BLaER1 treated with 17β-estradiol and CSF1 and Interleukin-3, amounts not matched to agents 10 nM and 100 nM (cell line): ENCODE measurements at regions not wholly inside any gene's neighbourhood (a gene's known extent, or its start where the extent isn't known, plus 50 kb on each side); places are given as distances from the start of the nearest gene placed in this dataset.

Experiments used
- H3K27ac ChIP-seq, 11 experiments: shearing (Covaris generic); formaldehyde crosslinking; 2 replicates each; pipeline ENCODE4 v1.8.1; 2022
- H3K27me3 ChIP-seq, 11 experiments: shearing (Covaris generic); formaldehyde crosslinking; 2 replicates each; pipeline ENCODE4 v1.8.1; 2022
- H3K36me3 ChIP-seq, 11 experiments: shearing (Covaris generic); formaldehyde crosslinking; 2 replicates each; pipeline ENCODE4 v1.8.1; 2022
- H3K4me1 ChIP-seq, 10 experiments: shearing (Covaris generic); formaldehyde crosslinking; 2 replicates each; pipeline ENCODE4 v1.8.1; 2022
- H3K4me2 ChIP-seq, 11 experiments: shearing (Covaris generic); formaldehyde crosslinking; 2 replicates each; pipeline ENCODE4 v1.8.1; 2022
- H3K4me3 ChIP-seq, 10 experiments: shearing (Covaris generic); formaldehyde crosslinking; 2 replicates each; pipeline ENCODE4 v1.8.1; 2022
- H3K9ac ChIP-seq, 11 experiments: shearing (Covaris generic); formaldehyde crosslinking; 2 replicates each; pipeline ENCODE4 v1.8.1; 2022
- H3K9me3 ChIP-seq, 11 experiments: shearing (Covaris generic); formaldehyde crosslinking; replicated peaks in 1 of 11; 2 replicates each; pipeline ENCODE4 v1.8.1; 2022
- H4K20me1 ChIP-seq, 11 experiments: shearing (Covaris generic); formaldehyde crosslinking; 2 replicates each; pipeline ENCODE4 v1.8.1; 2022
- Cebpa-rat ChIP-seq, 11 experiments: shearing (Covaris generic); IDR thresholded peaks; 2 replicates each; pipeline ENCODE4 v1.8.1; 2022

DNA sequence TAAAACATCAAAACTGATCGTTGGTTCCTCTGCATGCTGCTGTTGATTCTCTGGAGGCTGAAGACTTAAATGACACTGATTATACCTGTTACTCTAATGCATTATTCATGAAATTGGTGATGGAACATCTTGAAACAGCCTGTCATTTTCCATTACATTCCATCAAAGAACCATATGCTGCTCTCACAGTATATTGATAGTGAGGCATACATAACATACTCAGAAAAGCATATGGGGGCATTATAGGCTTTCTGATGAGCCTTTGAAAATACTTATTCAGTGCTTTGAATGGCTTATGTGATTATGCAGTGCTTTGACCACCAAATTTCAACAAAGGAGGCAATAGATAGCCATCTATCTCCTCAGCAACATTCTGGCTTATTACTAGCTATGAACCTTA is 392.1 kb downstream of the CDH19 start:
- Histone ChIP-seq H3K9me3 (peaks cover 0 to 4% (median 0%) of the 10 kb centered on the region in 11 experiments; a peak in 2 of 22 replicates), H3K27me3 (no peaks in the 10 kb centered on the region), H3K27ac (no peak overlapping the region), H3K4me2 (no peak overlapping the region), H4K20me1 (no peaks in the 10 kb centered on the region), H3K4me3 (no peak overlapping the region), H3K9ac (no peak overlapping the region), H3K4me1 (no peaks in the 10 kb centered on the region), H3K36me3 (no peaks in the 10 kb centered on the region)
- no peak for TF ChIP-seq Cebpa-rat (IDR thresholded peaks at IDR 0.05)

GRCh38 chr18:66210875-66211274 is 393.0 kb downstream of the CDH19 start:
- TF ChIP-seq Cebpa-rat (IDR thresholded peaks at IDR 0.05) = no peak
- Histone ChIP-seq H3K4me1 (no peaks in the 10 kb centered on the region), H3K27me3 (no peaks in the 10 kb centered on the region), H3K9ac (no peak overlapping the region), H3K27ac (no peak overlapping the region), H3K36me3 (no peaks in the 10 kb centered on the region), H3K4me2 (no peak overlapping the region), H3K4me3 (no peak overlapping the region), H4K20me1 (no peaks in the 10 kb centered on the region), H3K9me3 (peaks cover 0 to 4% (median 0%) of the 10 kb centered on the region in 11 experiments; a peak in 2 of 22 replicates)

- no peaks in the 10 kb centered on the region for H4K20me1 ChIP-seq
These were observed 394.2 kb downstream of the CDH19 start for GRCh38 chr18:66209656-66210055.

GRCh38 chr18:66196805-66197204 is 407.1 kb downstream of the CDH19 start:
- Histone ChIP-seq H3K4me2 (peak overlapping the region in 5 of 11 experiments; percentile 10 to 46 (median 32); a peak in 6 of 22 replicates), H4K20me1 (no peaks in the 10 kb centered on the region; a peak in 1 of 22 replicates), H3K36me3 (no peaks in the 10 kb centered on the region), H3K9me3 (no peaks in the 10 kb centered on the region), H3K4me1 (peaks cover 0 to 9% (median 1%) of the 10 kb centered on the region in 10 experiments; a peak in 4 of 20 replicates), H3K27me3 (no peaks in the 10 kb centered on the region), H3K27ac (no peak overlapping the region), H3K4me3 (no peak overlapping the region), H3K9ac (no peak overlapping the region)
- no peak for TF ChIP-seq Cebpa-rat (IDR thresholded peaks at IDR 0.05)

More at GRCh38 chr18:66209656-66210055, 394.2 kb downstream of the CDH19 start:
- peaks cover 0 to 1% (median 0%) of the 10 kb centered on the region in 11 experiments; a peak in 2 of 22 replicates for H3K9me3 ChIP-seq
- TF ChIP-seq Cebpa-rat (IDR thresholded peaks at IDR 0.05) = no peak
- no peaks in the 10 kb centered on the region for H3K27me3 ChIP-seq
- H3K4me3 ChIP-seq = no peak overlapping the region
- H3K27ac ChIP-seq = no peak overlapping the region
- no peaks in the 10 kb centered on the region for H3K4me1 ChIP-seq
- H3K4me2 ChIP-seq = no peak overlapping the region
- no peaks in the 10 kb centered on the region for H3K36me3 ChIP-seq
- H3K9ac ChIP-seq = no peak overlapping the region

DNA sequence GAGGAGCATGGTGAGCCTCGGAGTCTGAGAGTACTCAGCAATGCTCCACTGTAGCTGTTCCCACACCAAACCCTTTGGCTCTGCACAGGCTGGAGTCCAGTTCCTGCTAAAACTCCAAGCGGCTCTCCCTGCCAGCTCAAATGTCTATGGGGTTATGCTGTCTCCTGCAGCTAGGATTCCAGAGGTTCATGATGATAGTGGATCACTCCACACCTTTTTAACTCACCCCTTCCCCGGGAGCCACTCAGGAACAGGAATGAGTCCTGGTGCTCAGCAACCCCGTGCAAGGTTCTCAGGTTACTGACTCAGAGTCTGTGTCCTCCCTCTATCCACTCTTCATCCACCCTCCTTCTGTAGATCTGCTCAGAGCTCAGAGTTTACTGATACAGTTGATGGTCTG is 410.0 kb downstream of the CDH19 start:
- H3K4me2 ChIP-seq = no peak overlapping the region
- no peaks in the 10 kb centered on the region for H3K9me3 ChIP-seq
- H3K4me1 ChIP-seq = peaks cover 0 to 9% (median 1%) of the 10 kb centered on the region in 10 experiments; a peak in 4 of 20 replicates
- no peak for TF ChIP-seq Cebpa-rat (IDR thresholded peaks at IDR 0.05)
- no peak overlapping the region for H3K9ac ChIP-seq
- H3K27ac ChIP-seq = no peak overlapping the region
- H3K36me3 ChIP-seq = no peaks in the 10 kb centered on the region
- H4K20me1 ChIP-seq = no peaks in the 10 kb centered on the region; a peak in 1 of 22 replicates
- H3K4me3 ChIP-seq = no peak overlapping the region
- H3K27me3 ChIP-seq = no peaks in the 10 kb centered on the region

GRCh38 chr18:66193394-66193793 is 410.5 kb downstream of the CDH19 start:
- H3K9ac ChIP-seq = no peak overlapping the region
- no peak for TF ChIP-seq Cebpa-rat (IDR thresholded peaks at IDR 0.05)
- H3K4me3 ChIP-seq = no peak overlapping the region
- H3K36me3 ChIP-seq = no peaks in the 10 kb centered on the region
- no peak overlapping the region for H3K27ac ChIP-seq
- no peaks in the 10 kb centered on the region; a peak in 1 of 22 replicates for H4K20me1 ChIP-seq
- H3K4me1 ChIP-seq = peaks cover 0 to 9% (median 1%) of the 10 kb centered on the region in 10 experiments; a peak in 4 of 20 replicates
- H3K4me2 ChIP-seq = no peak overlapping the region
- no peaks in the 10 kb centered on the region for H3K27me3 ChIP-seq
- H3K9me3 ChIP-seq = no peaks in the 10 kb centered on the region

- Histone ChIP-seq H3K27me3 (no peaks in the 10 kb centered on the region), H4K20me1 (no peaks in the 10 kb centered on the region), H3K36me3 (no peaks in the 10 kb centered on the region), H3K9ac (no peak overlapping the region), H3K9me3 (no peaks in the 10 kb centered on the region), H3K4me1 (no peaks in the 10 kb centered on the region; a peak in 1 of 20 replicates), H3K4me2 (no peak overlapping the region), H3K27ac (no peak overlapping the region), H3K4me3 (no peak overlapping the region)
- no peak for TF ChIP-seq Cebpa-rat (IDR thresholded peaks at IDR 0.05)
These were observed 417.9 kb downstream of the CDH7 start for GRCh38 chr18:66168685-66169235.

DNA sequence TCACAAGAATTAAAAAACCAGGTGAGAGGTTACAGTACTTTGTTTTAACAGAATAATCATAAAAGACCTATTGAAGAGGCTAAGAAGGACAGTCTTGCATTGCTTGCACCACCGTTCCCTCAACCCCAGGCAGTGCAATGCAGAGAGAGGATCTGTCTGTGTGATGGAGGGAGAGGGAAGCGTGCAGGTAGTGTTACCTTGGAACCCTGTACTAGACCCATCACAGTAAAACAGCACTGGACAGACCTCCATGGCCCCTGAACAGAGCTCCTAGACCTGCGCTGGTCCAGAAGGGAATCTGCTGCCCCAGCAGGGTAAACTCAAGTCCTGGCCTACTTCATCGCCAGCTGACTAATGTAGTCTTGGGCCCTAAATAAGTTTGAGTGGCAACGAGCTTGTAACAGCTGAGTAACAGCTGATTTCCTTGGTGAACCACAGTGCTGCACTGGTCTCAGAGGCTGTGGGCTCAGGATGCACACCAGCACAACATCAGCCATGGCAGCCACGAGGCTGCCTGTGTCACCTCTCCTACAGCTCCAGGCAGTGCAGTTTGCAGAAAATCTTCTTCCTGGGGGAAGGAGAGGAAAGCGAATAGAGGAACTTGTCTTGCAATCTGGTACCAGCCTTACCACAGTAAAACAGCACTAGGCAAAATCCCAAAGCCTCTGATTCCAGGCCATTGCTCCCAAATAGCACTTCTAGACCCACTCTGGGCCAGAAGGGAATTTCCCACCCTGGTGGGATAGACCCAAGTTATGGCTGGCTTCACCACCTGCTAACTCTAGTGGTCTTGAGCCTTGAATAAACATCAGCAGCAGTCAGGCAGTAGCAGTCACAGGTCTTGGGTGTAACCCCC is 417.2 kb downstream of the CDH7 start:
- no peaks in the 10 kb centered on the region for H3K9me3 ChIP-seq
- no peaks in the 10 kb centered on the region for H3K36me3 ChIP-seq
- no peaks in the 10 kb centered on the region for H3K27me3 ChIP-seq
- no peak overlapping the region for H3K4me2 ChIP-seq
- H3K9ac ChIP-seq = no peak overlapping the region
- no peaks in the 10 kb centered on the region for H4K20me1 ChIP-seq
- no peak for TF ChIP-seq Cebpa-rat (IDR thresholded peaks at IDR 0.05)
- no peak overlapping the region for H3K27ac ChIP-seq
- H3K4me1 ChIP-seq = no peaks in the 10 kb centered on the region; a peak in 1 of 20 replicates
- no peak overlapping the region for H3K4me3 ChIP-seq

DNA sequence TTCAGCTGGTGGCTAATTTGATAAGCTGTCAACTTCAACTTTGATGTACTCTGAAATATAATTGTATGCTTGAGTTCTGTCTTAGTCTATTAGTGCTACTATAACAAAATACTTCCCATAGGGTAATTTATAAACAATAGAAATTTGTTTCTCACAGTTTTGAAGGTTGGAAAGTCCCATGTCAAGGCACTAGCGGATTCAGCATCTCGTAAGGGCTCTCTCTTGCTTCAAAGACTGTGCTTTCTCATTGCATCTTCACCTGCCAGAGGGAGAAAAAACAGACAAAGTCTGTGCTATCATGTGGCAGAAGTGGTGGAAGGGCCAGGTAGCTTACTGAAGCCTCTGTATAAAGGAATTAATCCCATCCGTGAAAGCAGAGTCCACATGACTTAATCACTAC is 409.2 kb downstream of the CDH7 start:
- H3K27me3 ChIP-seq = no peaks in the 10 kb centered on the region
- no peak overlapping the region for H3K4me2 ChIP-seq
- no peak overlapping the region for H3K27ac ChIP-seq
- no peaks in the 10 kb centered on the region for H3K4me1 ChIP-seq
- no peaks in the 10 kb centered on the region for H3K9me3 ChIP-seq
- H4K20me1 ChIP-seq = no peaks in the 10 kb centered on the region
- no peak overlapping the region for H3K4me3 ChIP-seq
- H3K36me3 ChIP-seq = no peaks in the 10 kb centered on the region
- no peak overlapping the region for H3K9ac ChIP-seq
- no peak for TF ChIP-seq Cebpa-rat (IDR thresholded peaks at IDR 0.05)
